DOHH2 (cell line): ENCODE measurements at regions not wholly inside any gene's neighbourhood (a gene's known extent, or its start where the extent isn't known, plus 50 kb on each side); places are given as distances from the start of the nearest gene placed in this dataset.
"Not testable (repeated sequence)": the region's sequence is repeated elsewhere in the genome, so short reads cannot be mapped to it uniquely, and the experiment has no call there.

Experiments
- H3F3A ChIP-seq: fragments of 200-600 bp; sonication (generic), shearing (Covaris generic); 2 replicates; pipeline ENCODE4 v1.6.0; 2016; ENCODE audit warnings: antibody characterized with exemption, mild to moderate bottlenecking; ENCODE audit not compliant: control insufficient read depth, insufficient read depth
- H3K27ac ChIP-seq: fragments of 200-600 bp; sonication (generic); 2 replicates; pipeline ENCODE4 v1.5.1; 2014; ENCODE audit warnings: low read depth, mild to moderate bottlenecking, low read length, moderate library complexity
- H3K27me3 ChIP-seq: fragments of 200-600 bp; sonication (generic); 2 replicates; pipeline ENCODE4 v1.6.1; 2014; ENCODE audit warnings: mild to moderate bottlenecking, low read length, mixed read lengths; ENCODE audit not compliant: control insufficient read depth
- H3K36me3 ChIP-seq: fragments of 200-600 bp; sonication (generic); 2 replicates; pipeline ENCODE4 v1.6.1; 2014; ENCODE audit warnings: mild to moderate bottlenecking, low read length, moderate library complexity, mixed read lengths; ENCODE audit not compliant: control insufficient read depth
- H3K4me1 ChIP-seq: fragments of 200-600 bp; sonication (generic); 2 replicates; pipeline ENCODE4 v1.6.1; 2014; ENCODE audit warnings: mild to moderate bottlenecking, low read length, mixed read lengths; ENCODE audit not compliant: control insufficient read depth
- H3K4me2 ChIP-seq: fragments of 200-600 bp; sonication (generic); 2 replicates; pipeline ENCODE4 v1.6.0; 2014; ENCODE audit warnings: mild to moderate bottlenecking, low read length, moderate library complexity
- H3K4me3 ChIP-seq: fragments of 200-600 bp; sonication (generic); 2 replicates; pipeline ENCODE4 v1.5.1; 2014; ENCODE audit warnings: mild to moderate bottlenecking, low read length, mixed read lengths
- H3K79me2 ChIP-seq: fragments of 200-600 bp; sonication (generic); 2 replicates; pipeline ENCODE4 v1.6.1; 2014; ENCODE audit warnings: mild to moderate bottlenecking, low read length, mixed read lengths; ENCODE audit not compliant: control insufficient read depth
- H3K9me2 ChIP-seq: fragments of 200-600 bp; sonication (generic); replicated peaks from 2 replicates; pipeline ENCODE4 v1.6.1; 2014; ENCODE audit warnings: mild to moderate bottlenecking, low read length, mixed read lengths; ENCODE audit not compliant: control insufficient read depth
- H3K9me3 ChIP-seq: fragments of 200-600 bp; sonication (generic); 2 replicates; pipeline ENCODE4 v1.6.1; 2014; ENCODE audit warnings: antibody characterized with exemption, low read length, mixed read lengths; ENCODE audit not compliant: control insufficient read depth, insufficient read depth
- H4K20me1 ChIP-seq: fragments of 200-600 bp; sonication (generic); 2 replicates; pipeline ENCODE4 v1.6.0; 2014; ENCODE audit warnings: low read depth, mild to moderate bottlenecking, antibody characterized with exemption, low read length, moderate library complexity; ENCODE audit not compliant: control insufficient read depth, insufficient read depth
- CTCF ChIP-seq: fragments of 200-600 bp; sonication (generic); IDR thresholded peaks from one replicate; pipeline ENCODE4 v1.5.1; 2014; ENCODE audit warnings: antibody characterized with exemption, mild to moderate bottlenecking, low read depth, low read length; ENCODE audit not compliant: poor library complexity, severe bottlenecking
- EZH2phosphoT487 ChIP-seq: fragments of 200-600 bp; sonication (generic); IDR thresholded peaks from 2 replicates; pipeline ENCODE4 v1.6.1; 2017; ENCODE audit warnings: borderline replicate concordance, mild to moderate bottlenecking, antibody characterized with exemption, low read length, moderate library complexity, mixed read lengths

- no peaks in the 10 kb centered on the region for H3K79me2 ChIP-seq
- H3K36me3 ChIP-seq = no peaks in the 10 kb centered on the region
- H3K4me3 ChIP-seq = no peak overlapping the region
- no peak overlapping the region for H3K27ac ChIP-seq
- H4K20me1 ChIP-seq = no peaks in the 10 kb centered on the region
- no peak for TF ChIP-seq CTCF
- no peak for TF ChIP-seq EZH2phosphoT487
- no peaks in the 10 kb centered on the region for H3F3A ChIP-seq
- no peaks in the 10 kb centered on the region for H3K9me3 ChIP-seq
- H3K9me2 ChIP-seq = no peaks in the 10 kb centered on the region
- no peak overlapping the region for H3K4me2 ChIP-seq
- H3K4me1 ChIP-seq = peaks cover 10% of the 10 kb centered on the region
- H3K27me3 ChIP-seq = peaks cover 18% of the 10 kb centered on the region; the same call in 1 of the 2 replicates
Observed at GRCh38 chr15:66997212-66997611, 68.2 kb upstream of the SMAD3 start.

GRCh38 chr15:66998234-66998633, 67.2 kb upstream of the SMAD3 start:
- H3K9me2 ChIP-seq, H3K27ac ChIP-seq, H3K4me2 ChIP-seq, H3K79me2 ChIP-seq, H3K9me3 ChIP-seq, H3K36me3 ChIP-seq, H3K4me3 ChIP-seq, H3F3A ChIP-seq, H4K20me1 ChIP-seq, H3K4me1 ChIP-seq: not testable (repeated sequence)
- H3K27me3 ChIP-seq = peaks cover 14% of the 10 kb centered on the region; the same call in 1 of the 2 replicates

- no peaks in the 10 kb centered on the region for H4K20me1 ChIP-seq
- H3K4me3 ChIP-seq = no peak overlapping the region
- H3K36me3 ChIP-seq = no peaks in the 10 kb centered on the region
- no peak overlapping the region for H3K27ac ChIP-seq
- no peaks in the 10 kb centered on the region for H3K9me3 ChIP-seq
- no peak overlapping the region for H3K4me2 ChIP-seq
- TF ChIP-seq CTCF (no peak), EZH2phosphoT487 (no peak)
- H3K4me1 ChIP-seq = peaks cover 4% of the 10 kb centered on the region
- no peaks in the 10 kb centered on the region for H3K9me2 ChIP-seq
- H3K27me3 ChIP-seq = peaks cover 14% of the 10 kb centered on the region; the same call in 1 of the 2 replicates
- H3K79me2 ChIP-seq = no peaks in the 10 kb centered on the region
- H3F3A ChIP-seq = no peaks in the 10 kb centered on the region
Observed at GRCh38 chr15:66999046-66999968, 66.1 kb upstream of the SMAD3 start.

GRCh38 chr15:67000896-67001295, 64.5 kb upstream of the SMAD3 start:
- no peaks in the 10 kb centered on the region for H3K36me3 ChIP-seq
- H3K4me3 ChIP-seq = no peak overlapping the region
- no peak overlapping the region for H3K4me2 ChIP-seq
- H3K9me3 ChIP-seq = no peaks in the 10 kb centered on the region
- H3K27me3 ChIP-seq = peaks cover 4% of the 10 kb centered on the region; the same call in 1 of the 2 replicates
- no peaks in the 10 kb centered on the region for H3K79me2 ChIP-seq
- H3K27ac ChIP-seq = no peak overlapping the region
- 0 out of 2 replicates have a peak, but pooled peaks cover 2% of the 10 kb centered on the region for H3K4me1 ChIP-seq
- H4K20me1 ChIP-seq = no peaks in the 10 kb centered on the region
- no peaks in the 10 kb centered on the region for H3K9me2 ChIP-seq
- TF ChIP-seq EZH2phosphoT487 (no peak), CTCF (no peak)
- H3F3A ChIP-seq = no peaks in the 10 kb centered on the region
